Fibroblast of lung (primary cell): ENCODE measurements at regions not wholly inside any gene's neighbourhood (a gene's known extent, or its start where the extent isn't known, plus 50 kb on each side); places are given as distances from the start of the nearest gene placed in this dataset.

ENCODE experiments used
- EZH2 ChIP-seq: IDR thresholded peaks from 2 replicates; pipeline ENCODE4 v1.5.1; 2012; ENCODE audit warnings: low read length, control low read depth, mild to moderate bottlenecking; ENCODE audit errors: missing control alignments
- TF ChIP-seq, protein P1 (sequence below), 2 donors: IDR thresholded peaks in 1 of 2; conservative IDR thresholded peaks in 1 of 2; 1 replicate in 1 of 2; 2 replicates in 1 of 2; pipeline ENCODE4 v1.5.1; 2011 to 2012; ENCODE audit warnings: low read length in 2 of 2, control low read depth in 1 of 2, inconsistent platforms in 1 of 2, low read depth in 1 of 2, mild to moderate bottlenecking in 1 of 2

DNA sequence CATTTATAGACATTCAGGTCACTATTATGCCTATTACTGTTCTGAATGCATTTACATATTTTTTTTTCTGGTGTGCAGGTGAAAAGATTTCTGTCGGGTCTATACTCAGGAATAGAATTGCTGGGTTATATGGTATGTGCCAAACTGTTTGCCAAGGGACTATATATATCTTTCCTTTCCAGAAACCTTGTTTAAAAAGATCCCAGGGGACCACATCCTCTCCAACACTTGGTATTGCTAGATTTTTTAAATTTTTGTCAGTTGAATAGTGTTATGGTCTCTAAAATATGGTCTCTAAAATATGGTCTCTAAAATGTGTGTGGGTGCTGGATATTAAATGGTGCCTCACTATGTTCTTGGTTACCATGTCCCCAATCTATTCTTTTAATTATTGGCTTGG, 131.3 kb downstream of the INSIG2 start:
- TF ChIP-seq, protein P1, sequence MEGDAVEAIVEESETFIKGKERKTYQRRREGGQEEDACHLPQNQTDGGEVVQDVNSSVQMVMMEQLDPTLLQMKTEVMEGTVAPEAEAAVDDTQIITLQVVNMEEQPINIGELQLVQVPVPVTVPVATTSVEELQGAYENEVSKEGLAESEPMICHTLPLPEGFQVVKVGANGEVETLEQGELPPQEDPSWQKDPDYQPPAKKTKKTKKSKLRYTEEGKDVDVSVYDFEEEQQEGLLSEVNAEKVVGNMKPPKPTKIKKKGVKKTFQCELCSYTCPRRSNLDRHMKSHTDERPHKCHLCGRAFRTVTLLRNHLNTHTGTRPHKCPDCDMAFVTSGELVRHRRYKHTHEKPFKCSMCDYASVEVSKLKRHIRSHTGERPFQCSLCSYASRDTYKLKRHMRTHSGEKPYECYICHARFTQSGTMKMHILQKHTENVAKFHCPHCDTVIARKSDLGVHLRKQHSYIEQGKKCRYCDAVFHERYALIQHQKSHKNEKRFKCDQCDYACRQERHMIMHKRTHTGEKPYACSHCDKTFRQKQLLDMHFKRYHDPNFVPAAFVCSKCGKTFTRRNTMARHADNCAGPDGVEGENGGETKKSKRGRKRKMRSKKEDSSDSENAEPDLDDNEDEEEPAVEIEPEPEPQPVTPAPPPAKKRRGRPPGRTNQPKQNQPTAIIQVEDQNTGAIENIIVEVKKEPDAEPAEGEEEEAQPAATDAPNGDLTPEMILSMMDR (conservative IDR thresholded peaks at IDR 0.05 in 1 of 2, IDR thresholded peaks at IDR 0.05 in 1 of 2; ENCODE audit: low read depth in 1 of 2, low read length in 2 of 2): no peak
- no peak for TF ChIP-seq EZH2
